MG63 (cell line): ENCODE measurements at regions not wholly inside any gene's neighbourhood (a gene's known extent, or its start where the extent isn't known, plus 50 kb on each side); places are given as distances from the start of the nearest gene placed in this dataset.
A peak's percentile ranks its signal among the peaks of the same experiment; 100 is the strongest.
"Not testable (repeated sequence)": the region's sequence is repeated elsewhere in the genome, so short reads cannot be mapped to it uniquely, and the experiment has no call there.

Source experiments
- DNase-seq: peaks from one replicate; pipeline ENCODE4 v3.0.0-alpha.2; 2020
- H3K27me3 ChIP-seq: fragments of 250-450 bp; sonication (Bioruptor Pico); 2 replicates; pipeline ENCODE4 v1.5.1; 2020; ENCODE audit warnings: mild to moderate bottlenecking, moderate library complexity
- H3K36me3 ChIP-seq: fragments of 250-450 bp; sonication (Bioruptor Pico); 2 replicates; pipeline ENCODE4 v1.5.1; 2020; ENCODE audit warnings: mild to moderate bottlenecking, moderate library complexity
- H3K4me3 ChIP-seq: fragments of 250-450 bp; sonication (Bioruptor Pico); 2 replicates; pipeline ENCODE4 v1.5.1; 2020; ENCODE audit warnings: mild to moderate bottlenecking, moderate library complexity
- H3K9me3 ChIP-seq: fragments of 250-450 bp; sonication (Bioruptor Pico); 2 replicates; pipeline ENCODE4 v1.5.1; 2020; ENCODE audit warnings: mild to moderate bottlenecking, moderate library complexity

DNA sequence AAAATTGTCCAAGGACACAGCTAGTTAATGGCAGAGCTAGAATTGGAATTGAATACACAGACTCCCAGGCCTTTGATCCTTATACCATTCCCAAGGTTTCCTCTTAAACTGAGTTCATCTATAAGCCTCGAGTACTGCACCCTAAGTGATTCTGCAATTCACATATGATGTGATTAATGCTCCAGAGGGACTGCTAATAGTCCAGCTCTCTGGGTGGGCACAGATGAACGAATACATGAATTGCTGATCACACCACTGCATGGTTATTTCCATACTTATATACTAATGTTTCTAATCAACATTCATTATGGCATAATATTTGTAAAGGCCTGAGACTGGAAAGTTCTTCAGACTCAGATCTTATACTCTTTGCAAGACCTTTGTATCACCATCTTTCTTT lies 101.8 kb downstream of the NUFIP1 start:
- Histone ChIP-seq H3K27me3 (no peaks in the 10 kb centered on the region), H3K4me3 (no peak overlapping the region), H3K9me3 (no peaks in the 10 kb centered on the region), H3K36me3 (no peaks in the 10 kb centered on the region)
- DNase-seq, result no peak

DNA sequence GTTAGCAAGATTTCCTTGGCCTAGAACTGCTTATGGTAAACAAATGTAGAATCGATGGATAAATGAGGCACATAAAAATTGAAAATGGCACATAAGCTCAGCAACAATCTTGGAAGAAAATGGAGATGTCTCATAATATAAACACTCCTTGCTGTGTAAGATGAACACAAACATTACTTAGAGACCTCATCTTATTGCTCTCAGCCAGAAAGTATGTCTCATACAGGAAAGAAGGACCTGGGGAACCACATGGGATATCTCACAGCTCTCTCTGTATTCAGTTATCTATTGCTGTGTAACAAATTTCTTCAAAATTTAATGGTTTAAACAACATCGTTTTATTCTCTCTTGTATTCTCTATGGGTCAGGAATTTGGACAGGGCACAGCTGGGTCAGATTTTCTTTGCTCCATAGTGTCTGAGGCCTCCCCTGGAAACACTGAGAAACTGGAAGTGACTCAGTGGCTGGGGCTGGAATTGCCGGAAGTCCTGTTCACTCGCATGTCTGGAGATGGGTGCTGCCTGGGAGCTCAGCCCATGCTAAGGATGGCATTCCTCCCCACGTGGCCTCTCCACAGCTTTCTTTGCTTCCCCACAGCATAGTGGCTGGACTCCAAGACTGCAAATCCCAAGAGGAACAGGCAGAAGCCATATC lies 105.1 kb downstream of the NUFIP1 start:
- DNase-seq, result peak; percentile 91
- Histone ChIP-seq H3K9me3 (no peaks in the 10 kb centered on the region), H3K27me3 (no peaks in the 10 kb centered on the region), H3K4me3 (no peak overlapping the region), H3K36me3 (no peaks in the 10 kb centered on the region)

DNA sequence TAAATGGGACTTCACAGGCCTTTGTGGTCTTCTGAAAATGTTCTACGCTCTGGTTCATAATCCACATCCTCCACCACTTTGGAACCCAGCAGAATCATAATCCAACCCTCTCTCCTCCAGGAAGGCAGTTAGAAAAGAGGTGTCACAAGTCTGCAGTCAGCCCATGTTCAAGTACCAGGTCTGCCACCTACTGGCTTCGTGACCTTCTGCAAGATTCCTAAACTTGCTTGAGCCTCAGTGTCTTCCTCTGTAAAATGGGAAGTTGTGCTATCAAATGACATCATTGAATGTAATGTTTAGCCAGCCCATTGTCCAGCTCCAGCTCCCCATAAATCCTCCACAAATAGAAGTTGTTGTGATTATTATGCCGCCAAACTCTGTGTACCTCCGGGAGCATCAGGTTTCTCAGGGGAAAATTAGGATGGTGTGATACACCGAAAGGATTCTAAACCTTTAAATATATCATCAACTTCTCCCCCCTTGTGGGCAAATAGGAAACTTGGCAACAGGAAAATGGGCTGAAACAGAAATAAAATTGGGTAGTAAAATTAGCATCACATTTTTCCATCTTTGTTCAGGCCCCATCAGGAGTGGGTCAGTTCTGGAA lies 109.7 kb downstream of the NUFIP1 start:
- H3K9me3 ChIP-seq, result no peaks in the 10 kb centered on the region
- no peaks in the 10 kb centered on the region for H3K27me3 ChIP-seq
- no peaks in the 10 kb centered on the region for H3K36me3 ChIP-seq
- H3K4me3 ChIP-seq, result no peak overlapping the region
- DNase-seq, result peak; percentile 30

DNA sequence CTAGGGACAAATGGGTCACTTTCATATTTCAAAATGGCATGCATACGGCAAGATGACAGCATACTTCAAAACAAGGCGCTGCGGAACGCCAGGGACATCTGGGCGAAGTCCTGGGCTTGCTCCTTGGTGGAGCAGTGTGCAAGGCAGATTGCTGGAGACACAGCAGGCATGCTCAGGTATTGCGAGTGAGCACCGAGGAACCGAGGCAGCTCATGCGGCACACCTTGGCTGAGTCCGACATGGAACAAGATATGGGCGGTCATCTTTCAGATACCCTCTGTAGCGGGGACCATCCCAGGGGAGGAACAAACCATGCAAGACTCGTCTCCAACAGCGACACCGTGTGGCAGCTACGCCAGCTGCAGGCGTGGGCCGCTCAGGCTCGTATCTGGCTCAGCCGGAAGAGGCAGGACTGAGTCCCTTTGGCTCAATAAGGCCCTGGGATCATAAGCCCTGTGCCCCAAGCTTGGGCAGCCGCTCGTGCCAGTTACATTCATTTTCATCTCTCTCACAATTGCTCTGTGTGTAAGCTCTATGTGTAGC lies 112.4 kb downstream of the NUFIP1 start:
- Histone ChIP-seq H3K27me3 (no peaks in the 10 kb centered on the region), H3K9me3 (no peaks in the 10 kb centered on the region), H3K4me3 (no peak overlapping the region), H3K36me3 (no peaks in the 10 kb centered on the region)
- DNase-seq, result no peak

DNA sequence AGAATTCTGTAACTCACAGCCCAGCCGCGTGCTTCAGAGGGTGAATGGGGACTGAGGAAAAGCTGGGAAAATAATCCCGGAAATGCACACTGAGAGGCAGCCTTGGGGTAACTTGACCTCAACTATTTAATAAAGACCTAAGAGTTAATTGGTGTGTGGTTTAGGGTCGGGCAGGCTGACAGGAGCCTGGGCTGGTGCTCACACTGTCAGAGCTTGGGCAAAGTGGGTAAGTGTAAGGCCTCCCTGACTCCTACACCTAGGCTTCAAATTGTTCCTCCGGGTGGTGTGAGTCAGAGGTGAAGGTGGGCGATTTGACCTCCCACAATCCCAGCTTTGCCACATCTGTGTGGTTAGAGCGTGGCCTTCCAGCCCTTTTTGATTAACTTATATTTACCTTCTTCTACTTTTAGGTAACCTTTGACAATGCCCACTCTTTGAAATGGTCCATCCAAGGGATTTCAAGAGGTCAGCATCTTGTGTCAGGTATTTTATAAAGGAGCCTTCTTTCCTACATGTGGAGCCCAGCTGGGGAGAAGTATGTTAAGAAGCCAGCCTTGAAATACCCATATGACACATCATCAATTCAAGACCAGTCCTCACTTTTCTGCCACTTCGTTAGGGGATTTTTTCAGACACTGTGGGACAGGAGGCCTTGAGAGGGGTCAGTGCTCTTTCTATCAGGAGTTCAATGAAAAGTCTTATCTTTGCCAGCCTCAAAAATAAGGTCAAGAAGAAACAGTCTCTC lies 114.2 kb downstream of the NUFIP1 start:
- no peaks in the 10 kb centered on the region for H3K36me3 ChIP-seq
- DNase-seq, result peak; percentile 21
- H3K4me3 ChIP-seq, result no peak overlapping the region
- no peaks in the 10 kb centered on the region for H3K27me3 ChIP-seq
- no peaks in the 10 kb centered on the region for H3K9me3 ChIP-seq

DNA sequence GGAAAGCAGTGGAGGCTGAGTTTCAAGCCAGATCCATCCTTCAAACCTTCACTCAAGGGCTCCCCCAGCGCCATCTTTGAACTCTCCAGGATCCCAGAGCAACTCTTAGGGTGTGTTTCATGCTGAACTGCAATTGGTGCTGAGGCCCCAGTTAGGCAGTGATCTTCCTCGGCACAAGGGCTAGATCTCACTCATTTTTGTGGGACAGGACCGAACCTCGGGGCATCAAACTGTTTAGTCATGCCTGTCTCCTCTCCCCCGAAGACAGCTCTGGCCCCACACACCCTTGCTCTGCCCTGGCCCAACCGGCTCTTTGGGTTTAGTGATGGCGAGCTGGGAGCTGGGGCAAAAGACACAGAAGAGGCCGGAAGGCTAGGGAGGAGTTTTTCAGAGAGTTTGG lies 115.1 kb downstream of the NUFIP1 start:
- H3K36me3 ChIP-seq, result no peaks in the 10 kb centered on the region
- H3K27me3 ChIP-seq, result no peaks in the 10 kb centered on the region
- DNase-seq, result no peak
- no peaks in the 10 kb centered on the region for H3K9me3 ChIP-seq
- no peak overlapping the region for H3K4me3 ChIP-seq

DNA sequence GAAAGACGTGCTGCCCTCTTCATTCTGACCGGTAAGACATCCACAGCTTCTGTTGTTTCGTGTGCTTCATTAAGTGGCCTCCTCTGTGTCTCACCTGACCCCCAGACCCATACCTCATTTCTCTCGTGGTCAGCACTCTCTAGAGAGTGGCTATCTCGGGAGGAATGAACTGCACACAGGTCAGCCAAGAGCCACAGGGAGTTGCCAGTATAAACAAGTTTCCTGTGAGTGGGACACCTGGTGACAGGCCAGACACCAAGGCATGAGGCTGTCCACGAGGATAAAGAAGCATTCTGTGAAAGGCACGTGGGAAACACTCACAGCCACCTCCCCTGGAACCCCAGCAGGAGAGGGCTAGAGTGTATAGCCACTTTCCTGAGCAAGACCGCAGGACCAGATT lies 115.8 kb downstream of the NUFIP1 start:
- no peaks in the 10 kb centered on the region for H3K36me3 ChIP-seq
- no peaks in the 10 kb centered on the region for H3K27me3 ChIP-seq
- H3K9me3 ChIP-seq, result no peaks in the 10 kb centered on the region
- no peak for DNase-seq
- H3K4me3 ChIP-seq, result no peak overlapping the region

DNA sequence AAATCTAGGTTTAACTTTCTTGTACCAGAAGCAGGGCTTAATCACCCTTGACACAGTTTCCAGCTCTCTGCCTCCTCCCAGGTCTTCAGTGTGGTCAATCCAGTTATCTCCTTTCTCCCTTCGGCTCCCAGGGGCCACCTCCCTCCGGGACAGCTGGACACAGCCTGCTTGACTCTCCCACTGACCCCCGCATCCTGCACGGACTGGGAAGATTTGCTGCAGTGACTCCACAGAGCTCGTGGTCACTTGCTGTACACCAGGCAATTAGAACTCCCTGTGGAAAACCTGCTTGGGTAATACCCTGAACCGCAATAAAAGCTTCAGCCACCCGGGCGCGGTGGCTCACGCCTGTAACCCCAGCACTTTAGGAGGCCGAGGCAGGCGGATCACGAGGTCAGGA lies 116.5 kb downstream of the NUFIP1 start:
- no peaks in the 10 kb centered on the region for H3K36me3 ChIP-seq
- no peak for DNase-seq
- no peak overlapping the region for H3K4me3 ChIP-seq
- no peaks in the 10 kb centered on the region for H3K27me3 ChIP-seq
- H3K9me3 ChIP-seq, result no peaks in the 10 kb centered on the region

DNA sequence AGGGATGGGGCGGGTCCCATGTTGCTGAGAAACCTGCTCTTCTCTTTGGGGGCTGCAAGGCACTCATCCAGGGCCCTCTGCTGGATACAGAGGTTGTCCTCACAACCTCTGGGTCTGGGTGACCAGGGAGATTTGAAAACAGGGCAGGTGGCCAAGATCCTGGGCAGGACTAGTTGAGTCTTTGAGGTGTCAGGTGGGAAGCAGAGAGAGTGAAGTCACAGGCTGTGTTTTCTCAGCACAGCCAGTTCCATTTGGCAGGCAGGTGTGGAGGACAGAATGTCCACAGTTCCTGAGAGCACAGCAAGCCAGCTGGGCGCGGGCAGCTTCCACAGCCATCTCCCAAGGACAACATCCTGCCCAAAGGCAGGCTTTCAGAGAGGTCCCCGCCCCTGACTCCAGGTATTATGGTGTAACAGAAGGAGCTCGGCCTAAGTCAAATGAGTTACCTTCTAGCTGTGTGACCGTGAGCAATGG lies 118.8 kb downstream of the NUFIP1 start:
- Histone ChIP-seq H3K27me3 (no peaks in the 10 kb centered on the region), H3K36me3 (no peaks in the 10 kb centered on the region), H3K4me3 (no peak overlapping the region), H3K9me3 (no peaks in the 10 kb centered on the region)
- no peak for DNase-seq

DNA sequence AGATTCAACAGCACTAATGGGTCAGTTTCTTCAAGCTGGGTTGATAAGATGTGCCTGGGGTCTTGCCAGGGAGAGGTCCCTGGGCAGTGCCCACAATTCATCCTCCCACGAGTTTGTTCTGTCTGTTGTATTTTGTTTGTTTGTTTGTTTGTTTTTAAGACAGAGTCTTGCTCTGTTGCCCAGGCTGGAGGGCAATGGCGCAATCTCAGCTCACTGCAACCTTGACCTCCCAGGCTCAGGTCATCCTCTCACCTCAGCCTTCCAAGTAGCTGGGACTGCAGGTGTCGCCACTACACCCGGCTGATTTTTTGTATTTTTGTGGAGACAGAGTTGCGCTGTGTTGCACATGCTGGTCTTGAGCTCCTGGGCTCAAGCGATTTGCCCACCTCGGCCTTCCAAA lies 120.1 kb downstream of the NUFIP1 start:
- Histone ChIP-seq H3K36me3 (no peaks in the 10 kb centered on the region), H3K4me3 (no peak overlapping the region), H3K27me3 (no peaks in the 10 kb centered on the region), H3K9me3 (no peaks in the 10 kb centered on the region)
- DNase-seq, result no peak

DNA sequence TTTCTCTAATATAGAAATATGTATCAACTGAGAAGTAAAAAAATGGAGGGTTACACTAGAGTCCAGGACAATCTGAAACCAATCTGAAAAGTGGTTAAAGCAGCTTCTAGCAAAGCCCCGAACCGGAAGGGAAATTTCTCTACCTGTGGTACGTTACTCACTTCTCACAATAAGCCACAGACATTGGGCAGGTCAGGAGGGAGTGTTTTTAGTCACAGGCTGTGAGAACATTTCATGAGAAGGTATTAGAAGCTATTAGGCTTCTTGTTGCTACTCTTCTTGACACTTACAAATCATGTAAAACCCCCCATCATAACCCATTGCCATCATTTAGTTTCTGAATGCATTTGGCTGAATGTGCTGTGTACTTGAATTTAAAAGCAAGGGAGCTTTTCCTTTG lies 120.9 kb downstream of the NUFIP1 start:
- no peaks in the 10 kb centered on the region for H3K36me3 ChIP-seq
- no peaks in the 10 kb centered on the region for H3K27me3 ChIP-seq
- H3K4me3 ChIP-seq, result no peak overlapping the region
- no peaks in the 10 kb centered on the region for H3K9me3 ChIP-seq
- no peak for DNase-seq

DNA sequence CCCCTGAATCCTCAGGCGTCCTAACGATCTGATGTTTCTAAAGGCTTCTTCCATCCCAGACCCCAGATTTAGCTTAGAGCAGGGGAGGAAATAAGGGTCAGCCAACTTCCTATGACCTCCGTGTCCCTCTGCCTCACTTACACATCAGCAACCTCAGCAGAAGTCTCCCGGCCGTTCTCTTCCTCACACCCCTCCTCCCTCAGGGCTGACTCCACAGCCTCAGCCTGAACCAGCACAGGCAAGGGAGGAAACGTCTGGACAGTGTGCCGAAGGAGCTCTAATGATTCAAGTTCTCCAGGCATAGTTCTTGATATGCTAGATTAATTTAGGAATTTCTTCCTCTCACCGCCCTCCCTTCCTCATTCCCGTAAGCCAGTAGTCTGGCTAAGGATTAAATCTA lies 121.4 kb downstream of the NUFIP1 start:
- no peaks in the 10 kb centered on the region for H3K9me3 ChIP-seq
- no peak for DNase-seq
- no peaks in the 10 kb centered on the region for H3K36me3 ChIP-seq

DNA sequence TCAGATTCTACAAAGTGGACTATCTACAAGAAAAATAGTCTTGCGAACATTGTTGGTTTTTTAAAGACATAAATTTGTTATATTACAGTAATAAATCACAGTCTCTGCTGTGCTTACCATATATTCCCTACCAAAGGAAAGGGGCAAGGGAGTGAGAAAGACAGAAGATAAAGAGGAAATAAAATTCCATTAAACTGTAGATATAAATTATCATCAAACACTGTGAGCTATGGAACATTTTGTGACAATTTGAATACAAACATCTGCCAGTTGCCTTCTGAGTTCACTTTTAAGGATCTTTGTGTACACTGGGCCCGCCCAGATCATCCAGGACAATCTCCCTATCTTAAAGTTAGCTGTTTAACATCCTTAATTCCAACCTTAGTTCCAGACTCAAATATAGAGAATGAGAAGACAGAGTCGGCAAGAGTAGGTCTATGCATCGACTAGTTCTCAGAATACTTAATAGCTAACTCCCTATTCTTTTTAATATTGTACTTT lies 122.8 kb downstream of the NUFIP1 start:
- no peaks in the 10 kb centered on the region for H3K9me3 ChIP-seq
- no peak overlapping the region for H3K4me3 ChIP-seq
- no peaks in the 10 kb centered on the region for H3K36me3 ChIP-seq
- no peaks in the 10 kb centered on the region for H3K27me3 ChIP-seq
- DNase-seq, result no peak

More for the DNA sequence above, 121.4 kb downstream of the NUFIP1 start:
- no peaks in the 10 kb centered on the region for H3K27me3 ChIP-seq
- no peak overlapping the region for H3K4me3 ChIP-seq

DNA sequence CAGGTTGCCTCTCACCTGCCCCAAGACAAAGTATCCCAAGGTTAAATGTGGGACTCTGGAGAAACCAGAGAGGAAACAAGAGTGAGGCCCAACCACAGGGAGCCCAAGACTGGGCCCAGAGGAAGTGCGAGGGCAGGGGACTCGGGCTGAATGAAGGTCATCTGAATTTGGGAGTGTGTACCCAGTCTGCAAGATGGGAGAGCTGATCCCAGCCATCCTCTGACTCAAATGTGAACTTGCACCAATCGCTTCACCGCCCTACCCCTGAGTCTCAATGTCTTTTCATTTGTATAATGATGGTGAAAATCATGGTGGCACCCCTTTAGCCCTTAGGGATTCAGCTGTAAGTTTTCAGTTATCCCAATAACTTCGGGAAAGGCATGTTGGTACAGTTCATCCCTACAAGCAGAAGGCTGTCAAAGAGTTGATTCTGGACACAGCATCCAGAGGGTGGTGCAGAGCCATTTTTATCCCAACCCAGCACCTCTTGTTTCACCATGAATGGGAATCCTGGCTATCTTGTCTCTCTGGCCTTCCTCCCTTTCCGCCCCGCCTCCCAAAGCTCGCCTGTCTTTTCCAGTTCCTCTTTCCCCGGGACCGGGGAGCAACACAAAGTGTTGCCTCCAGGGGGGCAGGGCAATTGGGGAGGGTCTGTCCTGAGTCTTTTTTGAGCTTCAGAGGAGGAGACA lies 123.4 kb downstream of the NUFIP1 start:
- H3K9me3 ChIP-seq, result no peaks in the 10 kb centered on the region
- no peak for DNase-seq
- no peaks in the 10 kb centered on the region for H3K36me3 ChIP-seq

DNA sequence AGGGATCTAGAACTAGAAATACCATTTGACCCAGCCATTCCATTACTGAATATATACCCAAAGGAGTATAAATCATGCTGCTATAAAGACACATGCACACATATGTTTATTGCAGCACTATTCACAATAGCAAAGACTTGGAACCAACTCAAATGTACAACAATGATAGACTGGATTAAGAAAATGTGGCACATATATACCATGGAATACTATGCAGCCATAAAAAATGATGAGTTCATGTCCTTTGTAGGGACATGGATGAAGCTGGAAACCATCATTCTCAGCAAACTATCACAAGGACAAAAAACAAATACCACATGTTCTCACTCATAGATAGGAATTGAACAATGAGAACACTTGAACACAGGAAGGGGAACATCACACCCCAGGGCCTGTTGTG lies 125.6 kb downstream of the NUFIP1 start:
- H3K27me3 ChIP-seq, H3K4me3 ChIP-seq, DNase-seq, H3K36me3 ChIP-seq, H3K9me3 ChIP-seq: not testable (repeated sequence)

More for the DNA sequence above, 123.4 kb downstream of the NUFIP1 start:
- Histone ChIP-seq H3K4me3 (no peak overlapping the region), H3K27me3 (no peaks in the 10 kb centered on the region)

DNA sequence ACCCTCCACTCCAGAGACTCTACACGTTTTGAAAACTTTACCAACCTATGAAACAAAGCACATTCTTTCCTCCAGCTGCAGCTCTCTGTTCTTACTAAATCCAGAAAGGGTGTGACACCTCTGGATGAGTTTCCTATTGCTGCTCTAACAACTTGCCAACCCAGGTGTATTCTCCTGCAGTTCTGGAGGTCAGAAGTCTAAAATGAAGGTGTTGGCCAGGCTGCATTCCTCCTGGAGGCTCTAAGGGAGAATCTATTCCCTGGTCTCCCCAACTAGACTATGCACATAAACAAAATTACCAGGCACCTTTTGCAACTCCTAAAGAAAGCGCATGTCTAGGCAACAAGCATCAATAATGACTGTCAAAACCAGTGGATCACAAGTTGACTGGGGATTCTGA lies 128.8 kb downstream of the NUFIP1 start:
- no peaks in the 10 kb centered on the region for H3K9me3 ChIP-seq
- H3K4me3 ChIP-seq, result no peak overlapping the region
- H3K36me3 ChIP-seq, result no peaks in the 10 kb centered on the region
- no peak for DNase-seq
- no peaks in the 10 kb centered on the region for H3K27me3 ChIP-seq

DNA sequence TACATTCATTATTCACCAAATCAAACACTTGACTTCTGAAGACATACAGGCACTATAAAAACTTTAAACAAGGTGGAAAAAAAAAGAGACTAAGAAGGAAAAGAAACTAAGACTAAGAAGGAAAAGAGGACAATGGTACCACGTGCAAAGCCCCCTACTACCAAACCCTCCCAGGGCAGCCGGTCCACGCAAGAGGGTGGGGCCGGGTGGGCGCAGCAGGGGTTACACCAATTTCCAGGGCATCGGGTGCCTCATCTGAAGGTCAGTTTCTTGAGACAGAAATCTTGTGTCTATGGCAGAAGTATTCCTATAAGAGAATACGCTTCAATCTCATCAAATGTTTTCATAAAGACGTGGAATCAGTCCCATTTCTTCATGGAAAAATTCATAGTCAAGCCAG lies 131.5 kb downstream of the NUFIP1 start:
- Histone ChIP-seq H3K9me3 (no peaks in the 10 kb centered on the region), H3K27me3 (no peaks in the 10 kb centered on the region), H3K36me3 (no peaks in the 10 kb centered on the region), H3K4me3 (no peak overlapping the region)
- DNase-seq, result no peak
